Vagina (tissue), 2 donors: ENCODE measurements at regions not wholly inside any gene's neighbourhood (a gene's known extent, or its start where the extent isn't known, plus 50 kb on each side); places are given as distances from the start of the nearest gene placed in this dataset.

Experiments used
- DNase-seq, 2 donors: peaks; one replicate each; pipeline ENCODE4 v3.0.0-alpha.2; 2017; ENCODE audit errors: extremely low spot score in 2 of 2
- H3K27ac ChIP-seq: fragments of 200-600 bp; sonication (generic); one replicate; pipeline ENCODE4 v1.5.1; 2019
- H3K27me3 ChIP-seq: fragments of 200-600 bp; sonication (generic); one replicate; pipeline ENCODE4 v1.5.1; 2019
- H3K36me3 ChIP-seq, 2 donors: fragments of 200-600 bp; sonication (generic); one replicate each; pipeline ENCODE4 v1.5.1; 2017 to 2019
- H3K4me1 ChIP-seq: fragments of 200-600 bp; sonication (generic); one replicate; pipeline ENCODE4 v1.5.1; 2019
- H3K4me3 ChIP-seq, 2 donors: fragments of 200-600 bp; sonication (generic); 1 replicate in 1 of 2; 2 replicates in 1 of 2; pipeline ENCODE4 v1.5.1; 2016 to 2019
- H3K9me3 ChIP-seq: fragments of 200-600 bp; sonication (generic); one replicate; pipeline ENCODE4 v1.5.1; 2019
- POLR2A ChIP-seq, 2 donors: fragments of 450-650 bp; IDR thresholded peaks; one replicate each; pipeline ENCODE4 v1.6.1; 2017; ENCODE audit warnings: antibody characterized with exemption in 2 of 2, mild to moderate bottlenecking in 2 of 2, moderate library complexity in 2 of 2
- POLR2AphosphoS5 ChIP-seq, 2 donors: sonication (generic); formaldehyde crosslinking; IDR thresholded peaks; one replicate each; pipeline ENCODE4 v1.9.0; 2017; ENCODE audit warnings: antibody characterized with exemption in 2 of 2, mild to moderate bottlenecking in 2 of 2, low read depth in 1 of 2; ENCODE audit not compliant: insufficient read depth in 1 of 2
- intact Hi-C: fragments of 100-400 bp; cut with DNase I; formaldehyde crosslinking; loops from one replicate; pipeline ENCODE4 v1.15.1; 2023
- TF ChIP-seq, protein P1 (sequence below), 3 experiments: fragments of 450-650 bp in 2 of 3; fragments of 200-600 bp in 1 of 3; sonication (generic) in 1 of 3; IDR thresholded peaks; one replicate each; pipeline ENCODE4 v1.5.1; 2017 to 2019; ENCODE audit warnings: antibody characterized with exemption in 3 of 3, mild to moderate bottlenecking in 2 of 3, moderate library complexity in 2 of 3

DNA sequence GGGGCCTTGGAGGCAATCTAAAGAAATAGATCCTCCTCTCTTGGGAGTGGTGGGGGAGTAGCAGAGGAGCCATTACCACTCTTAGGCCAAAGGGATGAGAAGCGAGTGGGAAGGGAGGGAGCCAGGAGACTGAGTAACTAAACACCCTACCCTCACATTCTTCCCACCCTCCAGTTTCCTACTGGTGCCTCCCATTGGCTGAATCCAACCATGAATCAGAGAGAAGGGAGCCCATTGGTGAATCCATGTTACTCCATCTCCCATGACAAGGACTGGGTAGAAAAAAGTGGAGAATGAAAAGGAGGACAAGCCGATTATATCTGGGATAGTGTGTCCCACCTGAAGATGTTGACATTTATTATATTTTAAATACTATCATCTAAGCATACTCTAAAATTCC, 76.8 kb upstream of the LHX5 start:
- intact Hi-C loops, result no loop called here
- no peaks in the 10 kb centered on the region for H3K27me3 ChIP-seq
- H3K36me3 ChIP-seq, result no peaks in the 10 kb centered on the region
- TF ChIP-seq, protein P1, sequence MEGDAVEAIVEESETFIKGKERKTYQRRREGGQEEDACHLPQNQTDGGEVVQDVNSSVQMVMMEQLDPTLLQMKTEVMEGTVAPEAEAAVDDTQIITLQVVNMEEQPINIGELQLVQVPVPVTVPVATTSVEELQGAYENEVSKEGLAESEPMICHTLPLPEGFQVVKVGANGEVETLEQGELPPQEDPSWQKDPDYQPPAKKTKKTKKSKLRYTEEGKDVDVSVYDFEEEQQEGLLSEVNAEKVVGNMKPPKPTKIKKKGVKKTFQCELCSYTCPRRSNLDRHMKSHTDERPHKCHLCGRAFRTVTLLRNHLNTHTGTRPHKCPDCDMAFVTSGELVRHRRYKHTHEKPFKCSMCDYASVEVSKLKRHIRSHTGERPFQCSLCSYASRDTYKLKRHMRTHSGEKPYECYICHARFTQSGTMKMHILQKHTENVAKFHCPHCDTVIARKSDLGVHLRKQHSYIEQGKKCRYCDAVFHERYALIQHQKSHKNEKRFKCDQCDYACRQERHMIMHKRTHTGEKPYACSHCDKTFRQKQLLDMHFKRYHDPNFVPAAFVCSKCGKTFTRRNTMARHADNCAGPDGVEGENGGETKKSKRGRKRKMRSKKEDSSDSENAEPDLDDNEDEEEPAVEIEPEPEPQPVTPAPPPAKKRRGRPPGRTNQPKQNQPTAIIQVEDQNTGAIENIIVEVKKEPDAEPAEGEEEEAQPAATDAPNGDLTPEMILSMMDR (IDR thresholded peaks at IDR 0.05), result no peak
- TF ChIP-seq POLR2A (IDR thresholded peaks at IDR 0.05) (no peak), POLR2AphosphoS5 (IDR thresholded peaks at IDR 0.05; ENCODE audit: insufficient read depth in 1 of 2, low read depth in 1 of 2) (no peak)
- no peak overlapping the region for H3K4me3 ChIP-seq
- no peaks in the 10 kb centered on the region for H3K4me1 ChIP-seq
- no peak overlapping the region for H3K27ac ChIP-seq
- H3K9me3 ChIP-seq, result no peaks in the 10 kb centered on the region
- no peak for DNase-seq

GRCh38 chr12:113546916-113547863, 75.5 kb upstream of the LHX5 start:
- Histone ChIP-seq H3K27ac (no peak overlapping the region), H3K9me3 (no peaks in the 10 kb centered on the region), H3K4me3 (no peak overlapping the region), H3K27me3 (no peaks in the 10 kb centered on the region), H3K4me1 (no peaks in the 10 kb centered on the region), H3K36me3 (no peaks in the 10 kb centered on the region)
- TF ChIP-seq, protein P1 (IDR thresholded peaks at IDR 0.05), result no peak
- no peak for DNase-seq
- intact Hi-C loops, result no loop called here

DNA sequence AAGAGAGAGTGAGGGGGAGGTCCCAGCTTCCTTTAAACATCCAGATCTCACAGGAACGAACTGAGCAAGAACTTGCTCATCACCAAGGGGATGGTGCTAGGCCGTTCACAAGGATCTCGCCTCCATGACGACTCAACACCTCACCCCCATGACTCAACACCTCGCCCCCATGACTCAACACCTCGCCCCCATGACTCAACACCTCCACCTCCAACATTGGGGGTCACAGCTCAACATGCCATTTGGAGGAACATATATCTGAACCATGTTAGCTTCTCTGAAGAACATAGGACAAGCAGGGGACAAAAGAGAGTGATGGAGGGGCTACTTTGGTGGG, 66.0 kb upstream of the LHX5 start:
- no peaks in the 10 kb centered on the region for H3K9me3 ChIP-seq
- H3K27ac ChIP-seq, result no peak overlapping the region
- no peaks in the 10 kb centered on the region for H3K4me1 ChIP-seq
- TF ChIP-seq POLR2A (IDR thresholded peaks at IDR 0.05) (no peak), POLR2AphosphoS5 (IDR thresholded peaks at IDR 0.05; ENCODE audit: insufficient read depth in 1 of 2, low read depth in 1 of 2) (no peak)
- TF ChIP-seq, protein P1 (IDR thresholded peaks at IDR 0.05), result no peak
- intact Hi-C loops, result no loop called here
- H3K36me3 ChIP-seq, result no peaks in the 10 kb centered on the region
- no peaks in the 10 kb centered on the region for H3K27me3 ChIP-seq
- no peak overlapping the region for H3K4me3 ChIP-seq
- no peak for DNase-seq

DNA sequence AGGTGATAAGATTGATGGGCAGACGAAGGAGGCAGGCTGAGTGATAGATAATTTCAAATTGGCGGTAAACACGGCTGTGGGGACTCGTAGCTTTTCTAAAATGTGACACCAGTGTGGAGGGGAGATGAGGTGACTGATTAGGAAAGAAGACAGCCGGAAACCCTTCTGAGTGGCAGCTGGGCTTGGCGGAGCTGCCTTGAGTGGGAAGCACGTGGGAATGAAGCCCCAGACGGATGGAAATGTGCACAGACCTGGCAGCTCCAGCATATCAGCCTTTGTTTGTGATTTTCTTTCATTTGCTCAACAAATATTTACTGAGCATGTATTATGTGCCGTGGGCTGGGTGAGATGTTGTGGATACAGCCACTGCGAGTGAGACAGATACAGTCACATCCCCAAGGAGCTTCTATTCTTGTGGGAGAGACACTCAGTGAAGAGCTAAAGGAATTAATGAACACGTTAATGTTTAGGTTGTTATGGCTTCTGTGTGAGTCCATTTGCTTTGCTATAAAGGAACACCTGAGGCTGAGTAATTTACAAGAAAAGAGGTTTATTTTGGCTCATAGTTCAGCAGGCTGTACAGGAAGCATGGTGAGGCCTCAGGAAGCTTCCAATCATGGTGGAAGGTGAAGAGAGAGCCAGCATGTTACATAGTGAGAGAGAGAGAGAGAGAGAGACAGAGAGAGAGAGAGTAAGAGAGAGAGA, 65.5 kb upstream of the LHX5 start:
- no peak overlapping the region for H3K27ac ChIP-seq
- H3K9me3 ChIP-seq, result no peaks in the 10 kb centered on the region
- no peaks in the 10 kb centered on the region for H3K4me1 ChIP-seq
- TF ChIP-seq POLR2AphosphoS5 (IDR thresholded peaks at IDR 0.05; ENCODE audit: insufficient read depth in 1 of 2, low read depth in 1 of 2), result no peak
- TF ChIP-seq, protein P1 (IDR thresholded peaks at IDR 0.05), result no peak
- DNase-seq, result no peak
- H3K27me3 ChIP-seq, result no peaks in the 10 kb centered on the region
- H3K36me3 ChIP-seq, result no peaks in the 10 kb centered on the region
- no peak overlapping the region for H3K4me3 ChIP-seq
- intact Hi-C loops, result no loop called here

DNA sequence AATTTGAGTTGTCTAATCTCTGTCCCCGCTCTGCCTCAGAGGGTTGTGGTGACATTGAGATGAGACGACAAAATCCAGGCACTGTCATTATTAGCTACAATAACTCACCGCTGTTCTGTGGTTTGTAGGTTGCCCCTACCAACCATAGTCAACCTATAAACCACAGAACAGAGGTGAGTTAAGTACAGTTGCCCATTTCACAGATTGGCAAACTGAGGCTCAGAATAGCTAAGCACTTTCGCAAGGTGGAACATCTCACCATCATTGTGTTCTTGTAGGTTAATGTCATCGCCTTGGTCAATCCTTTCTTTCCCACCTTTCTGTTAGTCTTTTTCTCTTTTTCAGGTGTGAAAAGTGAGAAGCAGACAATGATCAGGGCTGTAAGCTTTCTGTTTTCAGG, 63.4 kb upstream of the LHX5 start:
- Histone ChIP-seq H3K9me3 (no peaks in the 10 kb centered on the region), H3K27ac (no peak overlapping the region), H3K27me3 (no peaks in the 10 kb centered on the region), H3K4me3 (no peak overlapping the region), H3K36me3 (no peaks in the 10 kb centered on the region), H3K4me1 (no peaks in the 10 kb centered on the region)
- no peak for DNase-seq
- no peak for TF ChIP-seq POLR2AphosphoS5 (IDR thresholded peaks at IDR 0.05; ENCODE audit: insufficient read depth in 1 of 2, low read depth in 1 of 2)
- TF ChIP-seq, protein P1 (IDR thresholded peaks at IDR 0.05), result no peak
- no peak for TF ChIP-seq POLR2A (IDR thresholded peaks at IDR 0.05)
- intact Hi-C loops, result no loop called here
